ENCODE measurements at regions not wholly inside any gene's neighbourhood (a gene's known extent, or its start where the extent isn't known, plus 50 kb on each side); places are given as distances from the start of the nearest gene placed in this dataset.
A peak's percentile ranks its signal among the peaks of the same experiment; 100 is the strongest.
"Not testable (repeated sequence)": the region's sequence is repeated elsewhere in the genome, so short reads cannot be mapped to it uniquely, and the experiment has no call there.

DNA sequence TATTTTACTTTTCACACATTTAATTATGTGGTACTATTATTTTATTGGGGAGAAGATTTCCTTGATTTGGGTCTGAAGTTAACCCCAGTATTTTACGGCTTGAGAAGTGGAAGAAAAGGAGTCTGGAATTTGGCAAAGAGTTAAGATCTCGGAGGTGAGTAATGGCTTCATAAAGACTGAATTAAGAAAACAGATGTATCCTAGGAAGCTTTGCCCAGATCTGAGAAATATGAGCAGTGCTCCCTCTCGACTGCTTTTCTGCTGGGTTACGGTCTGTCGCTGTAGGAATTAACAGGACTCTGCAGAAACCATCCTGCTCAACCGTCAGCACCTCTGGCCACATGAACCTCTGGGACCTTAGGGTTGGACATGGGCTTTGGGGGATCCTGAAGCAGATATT is 163.6 kb upstream of the NDN start:
- DNase-seq (ENCODE audit: low read depth in 2 of 2), result no peak

DNA sequence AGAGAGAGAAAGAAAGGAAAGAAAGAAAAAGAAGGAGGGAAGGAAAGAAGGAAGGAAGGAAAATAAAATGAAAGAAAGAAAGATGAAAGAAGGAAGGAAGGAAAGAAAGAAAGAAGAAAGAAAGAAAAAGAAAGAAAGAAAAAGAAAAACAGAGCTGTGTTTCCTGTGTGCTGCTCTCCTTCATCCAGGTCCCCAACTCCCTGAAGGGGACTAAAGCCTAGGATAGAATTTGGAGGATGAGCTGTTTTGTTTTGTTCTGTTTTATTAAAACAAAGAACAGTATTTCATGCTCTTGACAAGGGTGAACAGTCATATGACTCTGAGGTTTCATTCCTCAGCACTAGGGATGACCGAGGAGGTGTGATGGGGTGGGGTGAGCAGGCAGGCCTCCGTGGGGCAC is 164.8 kb upstream of the NDN start:
- DNase-seq (ENCODE audit: low read depth in 2 of 2), result no peak

DNA sequence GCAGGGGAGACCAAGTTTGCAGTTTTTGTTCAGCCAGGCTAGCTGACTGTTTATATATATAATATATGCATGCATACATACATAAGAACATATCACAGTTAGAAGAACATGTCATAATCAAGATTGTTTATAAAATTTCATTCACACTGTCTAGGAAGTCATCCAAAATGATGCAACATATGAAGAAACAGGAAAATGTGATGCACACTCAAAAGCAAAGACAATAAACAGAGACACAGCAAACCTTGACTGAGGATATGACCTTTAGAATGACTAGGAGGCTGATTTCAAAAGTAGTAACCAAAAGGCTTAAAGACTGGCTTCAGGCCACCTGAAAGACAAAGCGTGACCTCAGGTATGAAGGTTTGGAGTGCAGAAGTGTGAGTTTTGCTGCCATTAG is 166.2 kb upstream of the NDN start:
- no peak for DNase-seq (ENCODE audit: low read depth in 2 of 2)

DNA sequence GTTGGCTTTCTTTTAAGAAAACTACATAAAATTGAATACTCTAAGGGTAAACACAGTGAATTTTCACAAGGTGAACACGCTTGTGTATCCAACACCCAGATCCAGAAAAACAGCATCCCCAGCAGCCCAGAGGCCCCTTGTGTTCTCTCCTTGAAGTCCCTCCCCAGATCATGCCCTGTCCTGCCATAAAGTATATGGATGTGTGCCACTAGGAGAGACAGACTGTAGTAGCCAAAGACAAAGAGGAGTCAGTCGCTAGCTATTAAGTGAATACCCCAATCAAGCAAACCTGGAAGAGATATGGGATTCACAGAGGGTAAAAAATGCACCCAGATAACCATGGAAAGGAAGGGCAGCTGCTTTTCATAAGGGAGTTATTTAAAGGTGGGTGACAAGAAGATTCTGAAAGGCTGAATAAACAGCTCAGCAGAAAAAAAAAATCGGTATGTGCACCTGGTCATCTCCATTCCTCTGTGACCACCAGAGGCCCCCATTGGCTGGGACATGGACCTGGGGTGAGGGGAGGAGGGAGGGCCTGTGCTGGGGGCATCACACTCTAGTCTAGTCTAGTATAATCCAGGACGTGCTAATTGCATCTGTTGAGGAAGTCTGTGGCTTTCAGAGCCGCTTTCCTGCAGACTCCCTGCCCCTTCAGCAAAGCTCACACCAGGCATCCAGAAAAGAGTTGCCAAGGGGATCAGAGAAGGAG is 167.3 kb upstream of the NDN start:
- no peak for DNase-seq (ENCODE audit: low read depth in 2 of 2)

DNA sequence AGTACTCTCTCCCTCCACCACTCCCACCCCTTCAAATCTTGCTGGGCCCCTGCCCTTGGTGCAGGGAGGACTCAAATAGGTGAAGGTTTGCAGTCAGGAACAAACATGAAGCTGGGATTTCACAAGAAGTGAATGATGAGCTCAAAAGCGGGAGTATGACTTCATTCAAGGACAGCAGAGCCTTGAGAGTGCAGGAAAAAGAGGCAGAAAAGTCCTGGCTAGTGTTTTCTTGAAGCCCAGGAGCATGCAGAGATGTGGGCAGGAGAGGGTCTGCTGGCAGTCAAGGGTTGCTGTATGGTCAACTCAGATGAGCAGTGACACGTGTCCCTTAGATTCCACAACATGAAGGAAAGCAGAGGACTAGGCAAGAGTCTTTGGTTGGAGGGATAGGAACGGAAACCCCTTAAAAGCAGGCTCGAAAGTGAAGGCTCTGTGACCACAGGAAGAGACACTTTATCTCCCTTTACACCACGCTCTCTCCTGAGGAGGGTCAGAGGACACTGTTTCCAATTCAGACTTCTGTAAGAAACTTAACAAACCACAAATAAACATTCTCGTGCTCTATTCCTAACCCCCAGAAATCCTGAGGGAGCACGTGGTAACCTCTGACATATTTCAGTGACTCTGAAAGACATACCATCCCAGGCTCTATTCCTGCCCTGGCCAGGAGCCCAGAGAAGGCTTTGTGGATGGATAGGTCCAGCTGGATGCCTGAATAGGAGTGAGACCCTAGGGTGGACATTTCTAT is 168.0 kb upstream of the NDN start:
- DNase-seq (ENCODE audit: low read depth in 2 of 2), result no peak

DNA sequence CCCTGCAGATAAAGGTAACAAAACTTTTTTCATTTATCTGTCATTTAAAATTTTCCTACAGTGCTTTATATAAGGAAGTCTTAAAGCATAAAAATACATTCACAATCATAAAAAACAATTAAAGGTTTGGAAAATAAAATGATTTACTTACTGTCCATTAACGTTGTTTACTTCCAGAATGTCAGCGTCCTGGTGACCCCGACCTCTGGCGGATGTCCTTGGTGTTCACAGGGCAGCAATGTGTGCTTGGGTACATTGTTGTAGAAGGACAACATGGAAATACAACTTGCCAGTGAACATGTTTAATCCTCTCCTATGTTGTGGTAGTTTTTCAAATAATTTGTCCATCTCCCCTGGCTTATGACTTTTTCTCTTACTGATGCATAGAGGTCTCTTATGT is 168.8 kb upstream of the NDN start:
- DNase-seq (ENCODE audit: low read depth in 2 of 2), result no peak

DNA sequence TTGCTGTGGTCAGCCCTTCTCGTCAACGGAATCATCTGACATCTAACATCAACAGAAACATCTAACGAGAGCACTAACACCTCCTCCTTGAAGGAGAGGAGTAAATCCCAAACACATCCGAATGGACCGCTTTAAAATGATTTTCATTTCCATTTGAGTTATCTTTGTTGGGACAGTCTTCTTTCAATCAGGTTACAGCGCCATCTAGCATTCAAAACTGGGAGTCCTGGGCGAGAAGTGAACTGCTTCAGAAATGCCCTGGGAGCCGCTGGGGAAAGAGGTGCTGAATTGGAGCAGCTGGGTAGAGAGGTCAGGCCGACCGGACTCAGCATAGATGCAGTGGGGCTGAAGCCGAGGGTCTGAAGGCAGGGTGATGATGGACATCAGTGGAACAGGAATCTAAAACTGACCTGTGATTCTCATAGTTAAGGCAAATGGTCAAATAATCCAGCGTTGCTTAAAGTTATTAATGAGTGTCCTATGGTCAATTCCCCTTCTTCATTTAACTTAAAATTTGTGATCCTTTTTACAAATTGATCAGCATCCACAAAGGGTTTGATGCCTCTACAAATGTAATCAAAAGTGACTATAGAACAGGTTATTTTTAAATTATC is 170.0 kb upstream of the NDN start:
- peak; percentile 7 to 9 for DNase-seq (ENCODE audit: low read depth in 2 of 2)

DNA sequence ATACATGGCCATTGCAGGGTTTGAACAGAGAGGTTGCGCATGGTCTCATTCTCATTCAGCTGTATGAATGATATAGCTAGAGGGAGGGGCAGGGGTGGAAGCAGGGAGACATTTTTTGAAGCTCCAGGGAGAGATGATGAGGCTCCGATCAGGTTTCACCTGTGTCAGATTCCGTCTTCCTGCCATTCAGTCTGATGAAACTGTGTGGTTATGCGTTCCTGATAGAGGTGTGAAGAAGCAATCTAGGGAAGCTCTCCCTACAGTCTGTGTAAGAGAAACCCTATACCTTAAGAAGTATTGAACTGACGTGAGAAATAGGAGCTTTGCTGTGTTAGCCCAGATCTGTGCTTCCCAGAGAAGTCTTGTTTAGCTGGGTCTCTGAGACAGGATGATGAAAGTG is 171.9 kb upstream of the NDN start:
- no peak for DNase-seq (ENCODE audit: low read depth in 2 of 2)

DNA sequence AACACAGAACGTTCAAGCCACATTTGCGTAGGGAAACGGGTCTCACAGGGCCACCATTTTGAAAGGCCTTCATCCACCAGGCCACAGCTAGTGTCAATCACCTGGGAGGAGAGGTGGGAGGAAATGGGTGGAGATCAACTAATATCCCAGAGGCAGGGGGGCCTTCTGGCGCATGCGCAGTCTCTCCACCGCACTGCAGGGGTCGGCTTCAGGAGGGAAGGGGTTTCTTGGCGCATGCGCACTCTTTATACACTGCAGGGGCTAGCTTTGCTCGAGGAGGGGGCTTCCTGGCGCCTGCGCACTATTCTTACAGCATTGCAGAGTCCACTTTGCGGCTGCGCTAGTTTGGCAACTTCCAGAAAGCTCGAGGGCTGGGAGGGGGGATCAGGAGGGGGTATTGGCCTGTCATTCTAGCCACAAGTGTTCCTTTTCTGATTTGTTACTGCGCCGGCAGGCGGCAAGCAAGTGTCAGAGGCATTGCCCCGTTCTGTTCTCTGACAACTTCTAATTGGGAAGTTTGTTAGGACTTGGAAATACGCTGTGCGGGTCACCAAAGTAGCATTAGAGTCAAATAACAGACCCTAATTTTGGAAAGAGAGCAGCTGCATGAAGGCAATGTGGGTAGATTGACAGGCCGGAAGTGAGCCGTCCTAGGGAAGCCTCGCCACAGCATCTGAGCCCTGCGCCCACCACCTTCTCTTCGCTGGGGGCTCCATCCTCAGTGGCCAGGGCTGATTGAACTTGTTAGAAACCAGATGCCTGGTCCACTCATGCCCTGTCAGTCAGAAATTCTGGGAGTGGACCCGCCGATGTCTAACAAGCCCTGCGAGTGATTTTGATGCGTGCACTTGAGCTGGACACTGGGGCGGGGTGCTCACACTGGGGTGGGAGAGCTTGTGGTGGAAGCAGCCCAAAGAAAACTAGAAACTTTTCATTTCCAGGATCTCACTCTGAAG is 173.5 kb upstream of the NDN start:
- no peak for DNase-seq (ENCODE audit: low read depth in 2 of 2)

DNA sequence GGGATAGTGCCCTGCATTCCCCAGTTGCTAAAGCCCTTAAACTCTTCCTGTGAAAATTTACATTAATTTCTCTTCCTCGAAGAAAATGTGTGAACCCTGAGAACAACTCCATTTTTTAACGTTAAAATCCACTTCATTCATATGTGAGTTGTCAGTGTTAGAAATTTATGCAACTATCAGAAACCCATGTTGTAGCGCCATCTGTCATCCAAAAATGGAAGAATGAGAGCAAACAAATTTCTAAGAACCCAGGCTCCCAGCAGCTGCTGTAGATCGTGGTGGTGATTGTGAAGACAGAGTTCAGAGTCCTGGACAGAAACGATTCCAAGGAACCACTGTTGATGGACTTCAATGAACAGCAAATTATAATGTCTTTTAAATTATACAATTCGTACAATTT is 179.7 kb upstream of the NDN start:
- no peak for DNase-seq (ENCODE audit: low read depth in 2 of 2)

DNA sequence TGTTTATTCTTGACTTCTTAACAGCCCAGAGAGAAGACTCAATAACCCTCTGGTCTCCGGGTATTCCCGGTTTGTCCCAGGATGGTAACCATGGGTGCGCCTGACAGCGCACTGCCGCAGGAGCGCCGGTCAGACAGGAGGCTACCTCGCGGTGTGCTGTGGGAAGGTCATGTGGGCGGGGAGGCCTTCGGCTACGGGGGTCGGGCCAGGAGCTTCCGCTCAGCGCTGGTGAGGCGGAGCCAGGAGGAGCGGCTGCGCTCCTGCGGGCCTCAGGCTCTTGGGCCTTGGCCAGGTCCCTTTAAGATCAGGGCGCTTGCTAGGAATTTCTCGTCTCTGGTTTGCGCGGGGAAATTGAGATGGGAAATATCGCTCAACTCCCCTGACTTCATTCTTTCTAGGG is 182.3 kb upstream of the NDN start:
- no peak for DNase-seq (ENCODE audit: low read depth in 2 of 2)

DNA sequence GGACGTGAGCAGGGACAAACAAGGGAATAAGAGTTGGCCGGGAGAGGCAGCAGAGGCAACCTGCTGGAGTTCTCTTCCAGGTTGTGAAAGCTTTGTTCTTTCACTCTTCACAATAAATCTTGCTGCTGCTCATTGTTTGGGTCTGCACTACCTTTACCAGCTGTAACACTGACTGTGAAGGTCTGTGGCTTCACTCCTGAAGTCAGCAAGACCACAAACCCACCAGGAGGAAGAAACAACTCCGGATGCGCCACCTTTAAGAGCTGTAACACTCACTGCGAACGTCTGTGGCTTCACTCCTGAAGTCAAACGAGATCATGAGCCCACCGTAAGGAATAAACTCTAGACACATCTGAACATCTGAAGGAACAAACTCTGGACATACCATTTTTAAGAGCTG is 186.5 kb upstream of the NDN start:
- not testable (repeated sequence) for DNase-seq (ENCODE audit: low read depth in 2 of 2)

DNA sequence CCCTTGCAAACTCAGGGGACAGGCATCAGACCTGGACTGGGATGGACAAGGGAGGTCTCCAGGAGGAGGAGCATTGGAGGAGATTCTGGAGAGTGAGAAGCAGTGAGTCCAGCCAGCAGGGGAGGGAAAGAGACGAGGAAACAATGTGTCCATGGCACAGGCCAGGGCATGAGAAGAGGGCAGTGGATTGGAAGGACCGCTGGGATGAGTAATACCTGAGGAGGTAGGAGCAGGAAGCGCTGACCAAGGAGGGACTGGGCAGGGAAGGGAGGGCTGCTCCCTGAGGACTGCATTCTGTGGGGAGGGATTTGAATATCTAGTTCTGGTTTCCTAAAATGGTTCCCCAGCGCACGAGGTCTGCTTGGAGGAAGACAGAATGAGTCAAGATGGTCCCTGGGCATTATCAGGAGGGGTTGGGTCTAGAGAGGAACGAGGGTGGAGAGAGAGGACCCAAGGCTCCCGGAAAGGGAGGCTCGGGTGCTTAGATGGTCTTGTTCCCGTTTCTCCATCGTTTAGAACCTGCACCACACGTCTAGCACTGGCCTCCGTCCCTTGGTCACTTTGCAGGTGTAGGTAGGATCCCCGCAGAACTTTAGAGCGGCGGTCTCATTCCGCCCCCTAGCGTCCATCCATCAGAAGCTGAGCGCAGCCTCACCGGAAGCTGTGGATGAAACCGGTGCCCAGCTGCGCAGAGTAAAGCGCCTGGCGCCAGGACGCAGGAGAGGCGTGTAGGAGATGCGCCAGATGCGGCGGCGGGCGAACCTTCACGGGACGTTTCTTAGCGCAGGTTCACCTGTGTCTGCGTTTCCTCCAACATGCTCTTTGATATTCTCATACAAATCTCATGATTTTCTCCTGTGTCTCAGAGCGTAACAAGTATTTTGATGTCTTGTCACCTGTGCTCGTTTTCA is 190.7 kb upstream of the NDN start:
- no peak for DNase-seq (ENCODE audit: low read depth in 2 of 2)

DNA sequence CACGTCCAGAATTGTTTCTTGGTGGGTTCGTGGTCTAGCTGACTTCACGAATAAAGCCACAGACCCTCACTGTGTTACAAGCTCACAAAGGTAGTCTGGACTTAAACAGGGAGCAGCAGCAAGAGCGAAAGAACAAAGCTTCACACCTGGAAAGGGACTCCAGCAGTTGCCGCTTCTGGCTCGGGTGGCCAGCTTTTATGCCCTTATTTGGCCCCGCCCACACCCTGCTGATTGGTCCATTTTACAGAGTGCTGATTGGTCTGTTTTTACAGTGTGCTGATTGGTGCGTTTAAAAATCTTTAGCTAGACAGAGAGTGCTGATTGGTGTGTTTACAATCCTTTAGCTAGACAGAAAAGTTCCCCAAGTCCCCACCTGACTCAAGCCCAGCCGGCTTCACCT is 194.2 kb upstream of the NDN start:
- no peak for DNase-seq (ENCODE audit: low read depth in 2 of 2)

DNA sequence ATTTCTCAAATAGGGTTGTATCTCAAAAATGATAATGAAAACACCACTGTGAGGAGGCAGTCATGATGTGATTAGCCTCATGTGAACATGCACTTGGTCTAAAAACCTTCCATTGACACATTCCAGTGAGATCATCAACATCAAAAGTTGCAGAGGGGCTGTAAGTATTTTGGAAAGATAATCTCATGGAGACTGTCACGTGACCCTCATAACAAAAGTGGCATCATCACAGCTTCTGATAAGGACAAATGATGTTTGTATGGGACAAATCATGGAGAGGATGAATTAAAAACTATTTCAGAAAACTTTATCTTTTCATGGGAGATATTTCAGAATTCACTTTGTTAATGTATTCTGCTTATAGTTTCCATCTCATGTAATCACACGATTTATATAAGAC is 203.1 kb upstream of the NDN start:
- no peak for DNase-seq (ENCODE audit: low read depth in 2 of 2)

DNA sequence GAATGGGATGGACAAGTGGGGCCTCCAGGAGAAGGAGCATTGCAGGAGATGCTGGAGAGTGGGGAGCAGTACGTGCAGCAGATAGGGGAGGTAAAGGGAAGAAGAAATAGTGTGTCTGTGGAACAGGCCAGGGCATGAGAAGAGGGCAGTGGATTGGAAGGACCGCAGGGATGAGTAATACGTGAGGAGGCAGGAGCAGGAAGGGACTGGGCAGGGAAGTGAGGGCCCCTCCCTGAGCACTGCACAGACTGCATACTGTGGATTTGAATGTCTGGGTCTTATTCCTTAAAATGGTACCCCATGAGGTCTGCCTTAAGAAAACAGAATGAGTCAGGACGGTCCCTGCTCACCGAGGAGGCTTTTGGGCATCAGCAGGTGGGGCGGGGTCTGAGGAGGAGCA is 210.0 kb upstream of the NDN start:
- DNase-seq (ENCODE audit: low read depth in 2 of 2), result no peak

DNA sequence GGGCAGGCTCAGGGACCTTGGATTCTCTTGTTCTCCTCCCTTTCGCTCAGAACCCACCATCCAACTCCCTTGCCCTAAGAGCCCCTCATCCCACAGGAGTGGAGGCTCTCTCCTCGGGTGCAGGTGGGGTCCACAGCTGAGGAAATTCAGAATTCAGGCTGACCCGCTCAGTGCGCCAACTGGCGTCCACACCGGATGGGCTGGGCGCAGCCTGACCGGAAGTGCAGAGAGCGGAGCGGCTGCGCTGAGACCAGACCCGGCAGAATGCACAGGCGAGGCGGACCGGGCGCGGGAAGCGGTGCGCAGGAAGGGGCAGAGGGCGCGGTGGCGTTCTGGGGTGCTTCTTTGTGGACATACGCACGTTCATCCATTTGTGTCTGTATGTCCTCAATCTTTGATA is 210.4 kb upstream of the NDN start:
- DNase-seq (ENCODE audit: low read depth in 2 of 2), result no peak

DNA sequence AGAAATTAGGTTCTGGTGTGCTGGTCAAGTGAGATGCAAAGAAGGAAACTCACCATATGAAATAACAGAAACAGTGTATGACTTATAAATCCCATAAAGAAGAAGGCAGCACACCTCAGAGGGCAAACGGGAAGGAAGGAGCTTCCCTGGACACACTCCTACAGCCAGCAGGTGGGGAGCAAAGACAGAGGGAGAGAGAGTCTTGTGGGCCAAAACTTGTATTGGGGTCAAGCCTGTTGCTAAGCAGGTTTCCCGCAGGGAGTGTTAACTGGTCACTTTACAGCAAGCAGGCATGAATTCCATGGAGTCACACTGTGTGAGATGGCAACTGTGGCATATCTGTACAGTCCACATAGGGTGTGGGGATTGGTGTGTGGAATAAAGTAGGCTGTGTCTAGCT is 222.9 kb upstream of the NDN start:
- no peak for DNase-seq (ENCODE audit: low read depth in 2 of 2)

DNA sequence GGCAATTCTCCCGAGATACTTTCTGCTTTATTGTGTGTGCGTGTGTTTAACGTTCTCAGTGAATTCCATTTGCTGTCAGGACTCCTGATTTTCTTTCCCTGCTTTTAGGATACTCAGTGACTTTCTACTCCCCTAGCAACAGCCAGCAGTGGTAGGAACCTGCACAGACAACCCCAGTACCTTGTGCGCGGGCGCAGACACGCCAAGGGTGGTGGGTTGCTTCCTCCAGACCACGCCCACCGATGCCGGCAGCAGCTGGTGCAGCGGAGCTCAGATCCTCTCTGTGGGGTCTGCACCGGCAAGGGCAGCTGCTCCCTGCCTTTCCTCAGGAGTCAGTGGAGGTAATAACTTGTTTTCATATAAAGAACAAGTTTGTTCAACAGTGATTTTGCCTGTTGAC is 225.1 kb upstream of the NDN start:
- no peak for DNase-seq (ENCODE audit: low read depth in 2 of 2)

DNA sequence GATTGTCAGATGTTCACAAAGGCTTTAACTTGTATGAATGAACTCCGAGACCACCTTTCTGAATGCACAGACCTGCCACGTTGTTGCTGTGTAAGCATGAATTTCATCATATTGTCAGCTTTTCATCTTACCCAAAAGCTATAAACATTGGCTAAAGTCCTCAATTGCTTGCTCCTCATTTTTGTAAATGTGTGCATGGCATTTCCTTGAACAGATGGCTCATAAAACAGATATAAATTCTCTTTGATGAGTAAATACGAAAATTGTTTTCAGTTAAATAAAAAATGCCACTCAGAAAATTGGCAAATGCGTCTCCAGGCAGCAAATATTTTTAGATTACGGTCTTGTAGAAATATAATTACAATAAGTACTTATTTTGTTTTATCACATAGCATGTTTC is 226.0 kb upstream of the NDN start:
- DNase-seq (ENCODE audit: low read depth in 2 of 2), result no peak

DNA sequence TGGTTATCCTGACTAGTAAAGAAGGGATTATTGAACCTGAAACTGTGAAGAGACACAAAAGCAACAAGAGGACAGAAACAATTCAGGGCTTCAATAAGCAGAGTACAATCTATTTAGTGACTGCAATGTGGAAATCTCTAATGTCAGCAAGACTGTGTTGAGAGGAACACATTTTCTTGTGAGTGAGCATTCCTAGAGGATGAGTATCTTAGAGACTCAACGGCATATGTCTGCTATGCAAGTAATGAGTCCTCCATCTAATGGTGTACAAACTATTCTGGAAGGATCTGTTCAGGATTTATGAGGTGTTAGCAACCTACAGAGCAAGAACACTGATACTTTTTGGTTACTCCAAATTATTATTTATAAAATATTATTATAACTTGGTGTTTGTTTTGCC is 226.5 kb upstream of the NDN start:
- DNase-seq (ENCODE audit: low read depth in 2 of 2), result no peak
